K562 (cell line): ENCODE measurements at regions not wholly inside any gene's neighbourhood (a gene's known extent, or its start where the extent isn't known, plus 50 kb on each side); places are given as distances from the start of the nearest gene placed in this dataset.

Experiments used
- ATAC-seq: fragments of 200-7000 bp; cut with Tn5 transposase; 3 replicates; pipeline ENCODE4 v1.9.1; 2020; ENCODE audit warnings: moderate library complexity
- BruUV-seq: library from RNA; stranded (reverse); fragments of 400-500 nt; replicated peaks from 2 replicates; lab custom pipeline; 2021; lab: Mats Ljungman, UMichigan
- CTCF ChIA-PET: fragments of 300-600 bp; formaldehyde crosslinking; extraction: SDS; loops from one replicate; lab custom pipeline; 2021; ENCODE audit warnings: low intra/inter-chr PET ratio; lab: Yijun Ruan, JAX
- POLR2A ChIA-PET: fragments of 300-600, 350-650 bp; sonication (Branson Sonifier 250); formaldehyde crosslinking; extraction: SDS; loops from one replicate; lab custom pipeline; 2021; ENCODE audit warnings: antibody characterized with exemption, inconsistent platforms; lab: Yijun Ruan, JAX
- DNase-seq, 4 experiments: peaks; one replicate each; pipeline versions ENCODE4 v3.0.0 to v3.0.0-alpha.2; 2011 to 2018; ENCODE audit warnings: low spot score in 3 of 4, mixed read lengths in 3 of 4; ENCODE audit errors: extremely low read depth in 1 of 4
- FAIRE-seq: peaks from 2 replicates; lab custom pipeline; 2011; peaks lifted over from hg19 to GRCh38; lab: Jason Lieb, UNC
- H2AFZ ChIP-seq: 2 replicates; pipeline ENCODE4 v1.6.0; 2011; ENCODE audit warnings: low read depth, low read length, control low read depth, inconsistent platforms
- H3K27ac ChIP-seq: fragments of 200-600 bp; 3 replicates; pipeline ENCODE4 v1.8.0; 2011; ENCODE audit warnings: low read depth, mild to moderate bottlenecking, control low read depth, inconsistent platforms, low read length, moderate library complexity, mixed read lengths; ENCODE audit errors: extremely low read depth
- H3K27me3 ChIP-seq, 2 experiments: fragments of 300-600 bp in 1 of 2; 2 replicates in 1 of 2; 3 replicates in 1 of 2; pipeline versions ENCODE4 v1.6.0 to v1.8.0; 2011; ENCODE audit warnings: inconsistent platforms in 2 of 2, low read length in 2 of 2, mild to moderate bottlenecking in 1 of 2, mixed read lengths in 1 of 2, moderate library complexity in 1 of 2; ENCODE audit not compliant: control insufficient read depth in 2 of 2, insufficient read depth in 2 of 2
- H3K36me3 ChIP-seq: fragments of 300-600 bp; 3 replicates; pipeline ENCODE4 v1.8.0; 2011; ENCODE audit warnings: mild to moderate bottlenecking, low read length, inconsistent platforms; ENCODE audit not compliant: control insufficient read depth, insufficient read depth
- H3K4me1 ChIP-seq, 2 experiments: fragments of 200-600 bp in 1 of 2; replicated peaks in 1 of 2; 2 replicates in 1 of 2; 3 replicates in 1 of 2; pipeline versions ENCODE4 v1.5.1 to v1.8.0; 2011; ENCODE audit warnings: inconsistent platforms in 2 of 2, low read length in 2 of 2, mild to moderate bottlenecking in 1 of 2, mixed read lengths in 1 of 2, moderate library complexity in 1 of 2; ENCODE audit not compliant: control insufficient read depth in 2 of 2, insufficient read depth in 2 of 2
- H3K4me2 ChIP-seq: 2 replicates; pipeline ENCODE4 v1.6.1; 2011; ENCODE audit warnings: low read length, control low read depth, inconsistent platforms, mixed read lengths; ENCODE audit not compliant: insufficient read depth
- H3K4me3 ChIP-seq: fragments of 200-600 bp; sonication (generic), shearing (Covaris generic); 2 replicates; pipeline ENCODE4 v1.5.1; 2016; ENCODE audit warnings: control low read depth, inconsistent platforms
- H3K79me2 ChIP-seq: fragments of 200-600 bp; 3 replicates; pipeline ENCODE4 v1.8.0; 2011; ENCODE audit warnings: low read length, inconsistent platforms; ENCODE audit not compliant: control insufficient read depth, insufficient read depth
- H3K9ac ChIP-seq, 2 experiments: 2 replicates each; pipeline versions ENCODE4 v1.6.0 to v1.6.1; 2011; ENCODE audit warnings: low read depth in 2 of 2, low read length in 2 of 2, control low read depth in 1 of 2, inconsistent platforms in 1 of 2, mild to moderate bottlenecking in 1 of 2, mixed read lengths in 1 of 2; ENCODE audit not compliant: insufficient read depth in 1 of 2
- H3K9me1 ChIP-seq: one replicate; pipeline ENCODE4 v1.6.0; 2011; ENCODE audit warnings: inconsistent platforms, mild to moderate bottlenecking, low read length, moderate library complexity; ENCODE audit not compliant: control insufficient read depth, insufficient read depth
- H3K9me3 ChIP-seq: replicated peaks from 2 replicates; pipeline ENCODE4 v1.5.1; 2011; ENCODE audit warnings: low read depth, low read length, inconsistent platforms; ENCODE audit not compliant: control insufficient read depth, insufficient read depth
- H4K20me1 ChIP-seq: replicated peaks from 2 replicates; pipeline ENCODE4 v1.6.1; 2011; ENCODE audit warnings: low read length, inconsistent platforms, mixed read lengths; ENCODE audit not compliant: control insufficient read depth, insufficient read depth
- CREBBP ChIP-seq: IDR thresholded peaks from one replicate; pipeline ENCODE4 v1.6.1; 2012; ENCODE audit warnings: low read depth, mild to moderate bottlenecking, control low read depth, inconsistent platforms, low read length
- GTF2A2 ChIP-seq: IDR thresholded peaks from 2 replicates; pipeline ENCODE4 v1.6.1; 2016; ENCODE audit warnings: mild to moderate bottlenecking, missing genetic modification characterization, missing compliant biosample characterization
- NCOA1 ChIP-seq: fragments of 450-650 bp; IDR thresholded peaks from 2 replicates; pipeline ENCODE4 v1.6.1; 2016; ENCODE audit warnings: low read depth
- TCF15 ChIP-seq: fragments of 250-450 bp; sonication (Bioruptor Pico); IDR thresholded peaks from 2 replicates; pipeline ENCODE4 v1.8.0; 2022; ENCODE audit warnings: moderate library complexity, mild to moderate bottlenecking, inconsistent platforms
- TGIF2 ChIP-seq: sonication (generic); formaldehyde crosslinking; IDR thresholded peaks from 2 replicates; pipeline ENCODE4 v1.8.1; 2022; ENCODE audit warnings: mild to moderate bottlenecking, missing genetic modification reagents, moderate library complexity
- ZNF280A ChIP-seq: fragments of 450-650 bp; IDR thresholded peaks from 2 replicates; pipeline ENCODE4 v1.6.1; 2018; ENCODE audit warnings: mild to moderate bottlenecking, low read depth; ENCODE audit not compliant: partially characterized antibody
- WGBS: fragments of 100-300 bp; shearing (Covaris generic); methylation state at CpG from one replicate; pipeline ENCODE4 v1.1.6; 2016; ENCODE audit warnings: low coverage, mixed read lengths; ENCODE audit not compliant: insufficient coverage; ENCODE audit errors: missing lambda C conversion rate; 5-methylcytosine and 5-hydroxymethylcytosine counted together
- in situ Hi-C: fragments of 300-500 bp; cut with MboI; formaldehyde crosslinking; loops from 4 replicates; pipeline ENCODE4 v1.15.0; 2018; ENCODE audit warnings: inconsistent platforms, mixed read lengths
- intact Hi-C: fragments of 100-400 bp; cut with micrococcal nuclease; formaldehyde crosslinking; loops from 2 replicates; pipeline ENCODE4 v1.14.2; 2022
- TF ChIP-seq, protein P1 (sequence below): fragments of 250-450 bp; sonication (Bioruptor Pico); IDR thresholded peaks from 2 replicates; pipeline ENCODE4 v1.8.0; 2021; ENCODE audit warnings: mild to moderate bottlenecking, moderate library complexity

DNA sequence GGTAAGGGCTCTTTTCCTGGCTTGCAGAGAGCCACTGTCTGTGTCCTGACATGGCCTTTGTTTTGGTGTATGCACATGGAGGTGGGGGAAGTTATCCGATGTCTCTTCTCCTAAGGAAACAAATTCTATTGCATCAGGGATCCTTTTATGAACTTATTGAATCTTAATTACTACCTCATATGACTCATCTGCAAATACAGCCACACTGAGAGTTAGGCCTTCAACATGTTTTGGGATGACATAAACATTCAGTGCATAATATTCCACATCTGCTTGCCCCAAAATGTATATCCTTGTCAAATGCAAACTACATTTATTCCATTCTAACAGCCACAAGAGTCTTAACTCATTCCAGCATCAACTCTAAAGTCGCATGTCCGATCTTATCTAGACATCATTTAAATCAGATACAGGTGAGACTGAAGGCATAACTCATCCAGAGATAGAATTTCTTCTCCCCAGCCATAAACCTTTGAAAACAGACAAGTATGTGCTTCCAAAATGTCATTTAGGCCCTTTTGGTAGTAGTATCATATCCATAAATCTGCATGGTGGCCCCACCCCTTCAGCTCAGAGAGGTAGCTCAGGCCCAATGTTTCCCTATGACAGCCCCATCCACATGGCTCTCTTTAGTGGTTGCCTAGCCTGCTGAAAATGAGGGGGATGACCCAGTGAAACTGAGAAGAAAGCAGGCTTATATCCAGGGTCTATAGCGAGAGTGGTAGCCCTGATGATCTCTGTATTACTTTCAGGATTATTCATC, 289.5 kb upstream of the ALCAM start:
- H3K27ac ChIP-seq: no peak overlapping the region
- DNase-seq: no peak
- TF ChIP-seq TCF15 (CRISPR knock-in tag) (no peak), TGIF2 (CRISPR knock-in tag) (no peak), GTF2A2 (tag) (no peak), CREBBP (no peak), ZNF280A (no peak), NCOA1 (no peak)
- TF ChIP-seq, protein P1, sequence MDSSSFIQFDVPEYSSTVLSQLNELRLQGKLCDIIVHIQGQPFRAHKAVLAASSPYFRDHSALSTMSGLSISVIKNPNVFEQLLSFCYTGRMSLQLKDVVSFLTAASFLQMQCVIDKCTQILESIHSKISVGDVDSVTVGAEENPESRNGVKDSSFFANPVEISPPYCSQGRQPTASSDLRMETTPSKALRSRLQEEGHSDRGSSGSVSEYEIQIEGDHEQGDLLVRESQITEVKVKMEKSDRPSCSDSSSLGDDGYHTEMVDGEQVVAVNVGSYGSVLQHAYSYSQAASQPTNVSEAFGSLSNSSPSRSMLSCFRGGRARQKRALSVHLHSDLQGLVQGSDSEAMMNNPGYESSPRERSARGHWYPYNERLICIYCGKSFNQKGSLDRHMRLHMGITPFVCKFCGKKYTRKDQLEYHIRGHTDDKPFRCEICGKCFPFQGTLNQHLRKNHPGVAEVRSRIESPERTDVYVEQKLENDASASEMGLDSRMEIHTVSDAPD (CRISPR knock-in tag): no peak
- TF ChIP-seq, all 486 proteins: peak for 0
- Histone ChIP-seq H3K36me3 (no peaks in the 10 kb centered on the region), H3K9me1 (no peaks in the 10 kb centered on the region), H3K9ac (no peak overlapping the region), H4K20me1 (no peaks in the 10 kb centered on the region), H3K79me2 (no peaks in the 10 kb centered on the region), H3K4me1 (no peaks in the 10 kb centered on the region), H3K4me3 (no peak overlapping the region), H3K27me3 (no peaks in the 10 kb centered on the region), H3K4me2 (no peak overlapping the region), H3K9me3 (no peaks in the 10 kb centered on the region), H2AFZ (no peak overlapping the region)
- ChIA-PET CTCF (no interaction called here), POLR2A (no interaction called here)
- in situ Hi-C loops (no loop called here), intact Hi-C loops (no loop called here)
- no TSS peak for BruUV-seq
- no peak for ATAC-seq
- FAIRE-seq: no peak
- WGBS: 0% methylated on average over 3 of the region's 4 CpGs
